NCI-H146 treated with DMSO at 0.1 percent for 48 hours (cell line): ENCODE measurements at regions not wholly inside any gene's neighbourhood (a gene's known extent, or its start where the extent isn't known, plus 50 kb on each side); places are given as distances from the start of the nearest gene placed in this dataset.
"Not testable (repeated sequence)": the region's sequence is repeated elsewhere in the genome, so short reads cannot be mapped to it uniquely, and the experiment has no call there.

ENCODE experiments used
- DNase-seq: peaks from one replicate; lab custom pipeline; 2025; ENCODE audit not compliant: unreplicated experiment; lab: John Stamatoyannopoulos, UW

- not testable (repeated sequence) for DNase-seq
Measured at GRCh38 chr10:4401080-4401479, 424.9 kb upstream of the AKR1E2 start.

DNA sequence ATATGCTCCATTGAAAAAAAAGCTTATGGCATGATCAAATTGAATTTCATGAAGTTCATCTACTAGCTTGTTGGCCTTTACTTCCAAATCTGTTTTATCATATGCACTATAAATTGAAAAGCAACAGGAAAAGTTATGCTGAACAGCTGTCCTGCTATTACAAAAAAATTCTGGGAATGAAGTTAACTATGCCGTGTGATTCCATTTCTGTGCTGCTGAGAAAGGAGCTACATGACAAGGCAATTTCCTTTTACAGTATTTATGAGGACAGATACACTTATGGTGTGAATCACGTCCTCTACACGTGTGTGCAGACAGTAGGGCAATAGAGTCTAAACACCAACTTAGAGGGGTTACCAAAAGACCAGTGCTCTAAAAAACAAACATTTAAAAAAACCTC lies 426.5 kb upstream of the AKR1E2 start:
- DNase-seq, result no peak

DNA sequence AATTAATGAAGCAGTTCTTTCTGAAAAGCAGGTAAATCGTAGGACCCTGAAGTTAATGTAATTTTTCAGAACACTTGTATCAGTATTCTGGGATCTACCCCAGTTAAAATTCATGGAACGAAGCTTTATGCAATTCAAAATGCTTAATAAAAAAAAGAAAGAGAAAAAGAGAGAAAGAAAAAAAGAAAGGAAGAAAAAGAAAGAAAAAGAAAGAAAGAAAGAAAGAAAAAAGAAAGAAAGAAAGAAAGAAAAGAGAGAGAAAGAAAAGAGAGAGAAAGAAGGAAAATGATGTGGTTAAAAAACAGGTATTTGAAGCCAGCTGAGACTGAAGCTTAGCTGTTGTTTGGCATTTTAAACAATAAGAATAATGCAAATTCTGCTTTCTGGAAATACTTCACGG lies 427.4 kb upstream of the AKR1E2 start:
- DNase-seq, result no peak

DNA sequence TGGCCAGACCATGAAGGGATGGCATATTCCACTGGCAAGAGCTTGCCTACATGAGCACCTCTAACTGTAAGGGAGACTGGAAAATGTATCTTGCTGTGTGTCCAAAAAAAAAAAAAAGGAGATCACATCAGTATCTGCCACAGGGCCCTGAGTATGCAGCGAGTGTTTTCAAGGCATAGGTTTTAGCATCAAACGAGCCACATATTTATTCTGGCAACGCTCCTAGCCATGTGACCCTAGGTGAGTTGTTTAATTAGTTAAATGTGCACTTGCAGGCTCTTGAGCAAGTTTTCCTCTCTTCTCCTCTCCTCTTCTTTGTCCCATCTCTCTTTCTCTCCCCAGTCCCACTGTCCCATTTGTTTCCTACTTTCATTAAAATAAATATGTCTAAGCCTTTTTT lies 428.7 kb upstream of the AKR1E2 start:
- DNase-seq, result no peak

GRCh38 chr10:4396401-4397283 lies 429.4 kb upstream of the AKR1E2 start:
- no peak for DNase-seq

- DNase-seq, result no peak
Measured at GRCh38 chr10:4395731-4396130, 430.3 kb upstream of the AKR1E2 start.

DNA sequence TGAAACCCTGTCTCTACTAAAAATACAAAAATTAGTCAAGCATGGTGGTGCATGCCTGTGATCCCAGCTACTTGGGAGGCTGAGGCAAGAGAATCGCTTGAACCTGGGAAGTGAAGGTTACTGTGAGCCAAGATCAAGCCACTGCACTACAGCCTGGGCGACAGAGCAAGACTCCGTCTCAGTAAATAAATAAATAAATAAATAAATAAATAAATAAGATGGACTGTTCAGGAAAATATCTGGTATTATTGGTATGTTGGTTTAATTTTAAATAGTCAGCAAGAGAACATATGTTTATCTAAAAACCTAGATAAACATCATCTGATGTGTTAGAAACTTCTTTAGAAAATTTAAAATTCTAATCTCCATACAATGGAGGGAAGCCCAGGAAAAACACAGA lies 431.6 kb upstream of the AKR1E2 start:
- DNase-seq, result not testable (repeated sequence)

DNA sequence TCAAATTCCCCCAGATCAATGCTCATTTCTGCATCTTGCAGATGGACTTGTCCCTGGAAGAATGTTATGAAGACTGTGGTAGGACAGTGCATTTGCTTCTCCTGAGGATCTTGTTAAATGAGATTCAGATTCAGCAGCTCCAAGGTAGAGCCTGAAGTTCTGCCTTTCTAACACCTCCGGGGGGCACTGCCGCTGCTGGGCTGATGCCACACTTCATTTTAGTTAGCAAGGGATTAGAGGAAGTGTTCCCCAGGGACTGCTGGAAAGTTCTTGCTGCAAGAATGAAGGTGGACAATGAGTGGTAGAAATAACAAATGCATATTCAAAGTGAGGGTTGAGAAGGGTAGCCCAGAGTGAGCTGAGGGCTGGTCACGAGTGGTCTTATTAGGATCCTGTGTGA lies 434.3 kb upstream of the AKR1E2 start:
- no peak for DNase-seq

DNA sequence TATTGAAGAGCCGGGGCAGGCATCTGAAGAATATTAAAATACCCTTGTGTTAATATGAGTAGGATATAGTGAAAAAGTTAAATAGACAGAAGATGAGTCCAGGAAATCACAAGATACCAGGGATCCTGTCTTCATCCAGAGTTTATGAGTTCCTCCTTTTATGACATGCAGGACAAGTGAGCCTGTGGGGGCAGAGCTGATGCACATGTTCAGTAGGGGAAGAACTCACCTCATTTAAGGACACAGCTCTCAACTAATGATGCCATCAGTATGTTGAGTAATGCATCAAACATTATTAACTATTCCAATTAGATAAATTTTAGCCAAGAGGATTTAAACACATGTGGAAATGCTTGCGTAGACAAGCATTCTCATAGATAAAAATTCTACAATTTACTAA lies 435.8 kb upstream of the AKR1E2 start:
- DNase-seq, result no peak

GRCh38 chr10:4385231-4385870 lies 440.7 kb upstream of the AKR1E2 start:
- no peak for DNase-seq

GRCh38 chr10:4384245-4384644 lies 441.8 kb upstream of the AKR1E2 start:
- DNase-seq, result no peak

GRCh38 chr10:4383651-4384098 lies 442.3 kb upstream of the AKR1E2 start:
- DNase-seq, result no peak

DNA sequence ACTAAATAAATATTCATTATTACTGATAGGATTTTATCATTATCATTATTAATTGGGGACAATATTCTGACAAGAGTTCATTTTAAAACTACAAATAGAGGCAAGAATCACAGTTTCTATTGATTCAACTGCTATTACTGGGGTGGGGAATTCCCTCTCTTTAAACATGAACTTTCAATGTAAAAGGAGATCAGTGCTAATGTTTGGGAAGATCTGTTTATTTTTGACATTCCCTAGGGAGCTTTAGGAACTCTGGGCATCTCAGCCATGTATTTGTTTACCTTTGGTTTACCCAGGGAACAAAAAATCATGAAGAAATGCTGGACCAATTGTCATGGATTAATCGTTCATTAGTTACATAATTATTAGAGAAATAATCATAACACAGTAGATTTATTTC lies 443.2 kb upstream of the AKR1E2 start:
- DNase-seq, result no peak

DNA sequence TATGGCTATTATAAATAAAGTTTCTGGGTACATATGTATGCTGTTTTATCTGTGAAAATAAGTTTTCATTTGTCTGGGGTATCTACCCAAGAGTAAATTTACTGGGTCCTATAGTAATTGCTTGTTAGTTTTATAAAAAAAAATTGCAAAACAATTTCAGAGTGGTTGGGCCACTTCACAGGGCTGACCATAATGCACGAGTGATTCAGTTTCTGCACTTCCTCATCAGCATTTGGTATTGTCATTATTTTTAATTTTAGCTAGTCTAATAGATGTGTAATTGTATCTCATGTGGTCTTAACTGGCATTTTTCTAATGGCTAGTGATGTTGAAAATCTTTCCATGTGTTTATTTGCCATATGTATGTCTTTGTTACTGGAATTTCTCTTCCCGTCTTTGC lies 452.4 kb upstream of the AKR1E2 start:
- DNase-seq, result no peak

GRCh38 chr10:4373098-4373497 lies 452.9 kb upstream of the AKR1E2 start:
- DNase-seq, result no peak

DNA sequence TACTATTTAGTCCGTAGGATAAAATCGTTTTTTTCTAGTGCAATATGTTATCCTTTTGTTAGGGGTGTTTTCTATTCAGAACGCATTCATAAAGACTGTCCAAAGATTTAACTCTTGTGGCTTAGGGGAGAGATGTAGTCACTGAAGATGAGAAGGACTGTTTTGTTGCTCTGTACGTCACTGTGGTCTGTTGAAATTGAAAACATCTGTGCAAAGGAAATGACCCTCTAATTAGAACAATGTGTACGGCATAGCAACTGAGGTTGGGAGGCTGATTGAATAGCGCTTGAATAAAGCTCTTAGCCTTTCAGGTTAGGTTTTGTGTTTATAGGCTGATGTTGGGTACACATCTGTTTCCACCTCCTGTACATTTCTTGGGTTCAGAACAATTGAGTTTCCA lies 453.4 kb upstream of the AKR1E2 start:
- DNase-seq, result no peak

DNA sequence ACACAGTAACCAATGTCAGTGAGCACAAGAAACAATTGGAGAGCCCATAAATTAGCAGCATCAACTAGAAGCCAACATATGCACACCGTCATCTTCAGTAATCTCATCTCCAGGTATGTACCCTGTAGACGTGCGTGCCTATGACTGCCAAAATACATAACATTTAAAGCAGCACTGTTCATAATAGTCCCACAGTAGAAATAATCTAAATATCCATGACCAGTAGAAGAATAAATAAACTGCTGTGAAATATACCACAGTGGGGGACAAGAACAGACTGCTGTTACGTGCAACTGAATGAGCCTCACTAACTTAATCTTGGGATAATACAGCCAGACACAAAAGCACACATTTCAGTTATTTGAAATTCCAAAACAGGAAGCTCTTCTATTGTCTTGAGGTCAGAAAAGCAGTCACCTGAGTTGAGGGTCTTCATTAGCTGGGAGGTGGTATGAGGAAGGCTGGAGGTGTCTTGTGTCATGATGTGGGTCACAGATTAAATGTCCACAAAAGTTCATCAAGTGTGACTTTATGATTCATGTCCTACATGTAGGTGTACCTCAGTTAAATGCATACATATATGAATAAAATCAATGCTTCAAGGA lies 454.2 kb upstream of the AKR1E2 start:
- no peak for DNase-seq

DNA sequence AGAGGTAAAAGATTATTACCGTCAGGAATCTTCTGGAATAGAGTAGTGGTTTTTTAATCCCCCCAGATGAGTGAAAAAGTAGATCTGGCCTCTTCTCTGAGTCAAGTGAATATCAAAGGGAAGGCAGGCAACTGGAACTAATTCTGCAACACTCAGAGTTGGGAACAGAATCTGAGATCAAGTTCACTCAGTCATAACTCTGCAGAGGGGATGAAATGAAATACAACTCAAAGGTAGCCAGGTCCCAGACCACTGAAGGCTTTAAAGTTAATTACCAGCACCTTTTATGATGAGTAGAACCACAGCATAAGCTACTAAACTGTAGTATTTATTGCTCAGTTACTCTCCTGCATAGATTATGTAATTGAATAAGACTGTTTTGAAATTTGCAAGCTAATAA lies 455.6 kb upstream of the AKR1E2 start:
- DNase-seq, result no peak

DNA sequence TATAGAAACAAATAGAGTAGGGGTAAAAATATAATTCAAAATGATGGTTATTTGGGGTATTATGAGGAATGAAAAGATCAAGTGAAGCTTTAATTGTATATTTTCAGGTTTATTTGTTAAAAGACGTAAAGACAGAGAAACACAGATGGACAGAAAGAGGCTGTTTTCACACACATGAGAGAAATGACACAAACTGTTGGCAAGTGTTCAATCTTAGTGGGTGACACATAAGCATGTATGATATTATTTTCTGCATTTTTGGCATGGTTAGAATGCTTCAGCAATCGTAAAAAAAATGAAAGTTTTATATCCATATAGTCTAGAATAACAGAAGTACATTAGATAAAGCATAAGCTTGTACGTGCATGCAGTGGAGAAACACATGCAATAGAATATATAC lies 464.4 kb upstream of the AKR1E2 start:
- no peak for DNase-seq

- DNase-seq, result no peak
Measured at GRCh38 chr10:4359003-4359402, 467.0 kb upstream of the AKR1E2 start.

DNA sequence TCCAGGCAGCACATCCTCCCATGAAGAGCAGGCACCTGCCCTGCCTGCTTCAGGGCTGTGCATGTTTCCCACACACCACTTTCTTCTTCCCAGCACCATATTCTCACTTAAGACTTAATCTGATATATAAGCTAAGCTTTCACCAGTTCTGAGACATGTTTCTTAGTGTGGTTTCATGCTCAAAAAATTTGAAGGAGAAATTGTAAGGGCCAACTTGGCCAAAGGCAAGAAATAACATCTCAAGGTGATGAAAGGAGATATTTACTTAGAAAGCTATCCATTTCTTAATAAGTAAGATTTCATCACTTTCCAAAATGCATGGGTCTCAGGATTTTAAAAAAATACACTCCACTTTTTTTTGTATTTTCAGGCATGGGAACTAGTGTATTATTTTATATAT lies 468.1 kb upstream of the AKR1E2 start:
- DNase-seq, result no peak

- no peak for DNase-seq
Measured at GRCh38 chr10:4355350-4355749, 470.7 kb upstream of the AKR1E2 start.
